ENCODE measurements at regions not wholly inside any gene's neighbourhood (a gene's known extent, or its start where the extent isn't known, plus 50 kb on each side); places are given as distances from the start of the nearest gene placed in this dataset.

GRCh38 chr12:87127272-87127671 is 871.1 kb upstream of the MGAT4C start:
- TF ChIP-seq TAF1 (IDR thresholded peaks at IDR 0.05; ENCODE audit: low read depth, low read length) (no peak), POLR2AphosphoS5 (IDR thresholded peaks at IDR 0.05; ENCODE audit: low read depth, low read length) (no peak)

Data from GM12891 (cell line).